HEK293 (cell line): ENCODE measurements at regions not wholly inside any gene's neighbourhood (a gene's known extent, or its start where the extent isn't known, plus 50 kb on each side); places are given as distances from the start of the nearest gene placed in this dataset.

Experiments
- CTCF ChIA-PET: fragments of 350-600 bp; formaldehyde crosslinking; extraction: SDS; loops from one replicate; lab custom pipeline; 2021; ENCODE audit warnings: antibody characterized with exemption; lab: Yijun Ruan, JAX
- POLR2A ChIA-PET: fragments of 300-600 bp; formaldehyde crosslinking; extraction: SDS; loops from one replicate; lab custom pipeline; 2020; ENCODE audit warnings: antibody characterized with exemption, inconsistent platforms; lab: Yijun Ruan, JAX
- H3K27ac ChIP-seq: fragments of 200-500 bp; sonication (Bioruptor generic); 2 replicates; pipeline ENCODE4 v1.5.1; 2014; ENCODE audit warnings: low read depth, low read length, control low read depth, inconsistent platforms; ENCODE audit errors: extremely low read depth
- H3K36me3 ChIP-seq, 2 experiments: fragments of 200-500 bp in 1 of 2; sonication (Bioruptor generic) in 1 of 2; 1 replicate in 1 of 2; 2 replicates in 1 of 2; pipeline ENCODE4 v1.5.1; 2014 to 2017; ENCODE audit warnings: inconsistent platforms in 2 of 2, low read length in 2 of 2; ENCODE audit not compliant: control insufficient read depth in 2 of 2, insufficient read depth in 1 of 2
- H3K4me1 ChIP-seq: fragments of 200-500 bp; sonication (Bioruptor generic); 2 replicates; pipeline ENCODE4 v1.5.1; 2014; ENCODE audit warnings: mild to moderate bottlenecking, low read length, inconsistent platforms; ENCODE audit not compliant: control insufficient read depth, insufficient read depth
- H3K4me3 ChIP-seq: 2 replicates; pipeline ENCODE4 v1.5.1; 2011; ENCODE audit warnings: low read depth, mild to moderate bottlenecking, control low read depth, low read length, moderate library complexity
- H3K9me3 ChIP-seq: fragments of 200-500 bp; sonication (Bioruptor generic); 2 replicates; pipeline ENCODE4 v1.5.1; 2014; ENCODE audit warnings: low read depth, low read length, inconsistent platforms; ENCODE audit not compliant: control insufficient read depth, insufficient read depth
- GLI2 ChIP-seq: fragments of 450-650 bp; formaldehyde crosslinking; IDR thresholded peaks from 2 replicates; pipeline ENCODE4; 2017; ENCODE audit warnings: missing biosample characterization, missing genetic modification characterization, low read depth, borderline replicate concordance
- KLF1 ChIP-seq: fragments of 450-650 bp; formaldehyde crosslinking; IDR thresholded peaks from 2 replicates; pipeline ENCODE4 v1.5.1; 2016; ENCODE audit warnings: missing biosample characterization, missing genetic modification characterization
- KLF8 ChIP-seq: fragments of 450-650 bp; formaldehyde crosslinking; IDR thresholded peaks from 2 replicates; pipeline ENCODE4 v1.5.1; 2016; ENCODE audit warnings: missing biosample characterization, missing genetic modification characterization
- MEIS1 ChIP-seq: sonication (generic); formaldehyde crosslinking; IDR thresholded peaks from 2 replicates; pipeline ENCODE4 v1.8.1; 2022; ENCODE audit warnings: missing genetic modification reagents, mild to moderate bottlenecking, borderline replicate concordance
- REST ChIP-seq: fragments of 450-650 bp; formaldehyde crosslinking; IDR thresholded peaks from 2 replicates; pipeline ENCODE4 v1.5.1; 2016; ENCODE audit warnings: missing biosample characterization, missing genetic modification characterization
- ZIC2 ChIP-seq: fragments of 450-650 bp; formaldehyde crosslinking; IDR thresholded peaks from 2 replicates; pipeline ENCODE4 v1.5.1; 2016; ENCODE audit warnings: missing biosample characterization, missing genetic modification characterization
- ZNF146 ChIP-seq: fragments of 450-650 bp; formaldehyde crosslinking; IDR thresholded peaks from 2 replicates; pipeline ENCODE4 v1.5.1; 2016; ENCODE audit warnings: missing biosample characterization, missing genetic modification characterization
- ZNF148 ChIP-seq: fragments of 450-650 bp; formaldehyde crosslinking; IDR thresholded peaks from 2 replicates; pipeline ENCODE4 v1.5.0; 2017; ENCODE audit warnings: missing biosample characterization, missing genetic modification characterization, borderline replicate concordance
- ZNF169 ChIP-seq: fragments of 450-650 bp; formaldehyde crosslinking; IDR thresholded peaks from 2 replicates; pipeline ENCODE4 v1.5.1; 2016; ENCODE audit warnings: missing biosample characterization, missing genetic modification characterization
- ZNF175 ChIP-seq: fragments of 450-650 bp; formaldehyde crosslinking; IDR thresholded peaks from 2 replicates; pipeline ENCODE4 v1.5.1; 2016; ENCODE audit warnings: missing biosample characterization, missing genetic modification characterization
- ZNF184 ChIP-seq: fragments of 450-650 bp; IDR thresholded peaks from 2 replicates; pipeline ENCODE4 v1.5.1; 2018; ENCODE audit warnings: missing biosample characterization, mild to moderate bottlenecking, missing genetic modification characterization
- ZNF239 ChIP-seq: fragments of 450-650 bp; formaldehyde crosslinking; IDR thresholded peaks from 2 replicates; pipeline ENCODE4 v1.5.1; 2016; ENCODE audit warnings: missing biosample characterization, missing genetic modification characterization
- ZNF24 ChIP-seq: fragments of 450-650 bp; formaldehyde crosslinking; IDR thresholded peaks from 2 replicates; pipeline ENCODE4 v1.5.1; 2016; ENCODE audit warnings: missing biosample characterization, missing genetic modification characterization
- ZNF280D ChIP-seq: fragments of 450-650 bp; formaldehyde crosslinking; IDR thresholded peaks from 2 replicates; pipeline ENCODE4 v1.5.1; 2016; ENCODE audit warnings: missing biosample characterization, missing genetic modification characterization
- ZNF311 ChIP-seq: fragments of 450-650 bp; formaldehyde crosslinking; IDR thresholded peaks from 2 replicates; pipeline ENCODE4 v1.5.1; 2017; ENCODE audit warnings: missing biosample characterization, missing genetic modification characterization, borderline replicate concordance
- ZNF488 ChIP-seq: fragments of 450-650 bp; formaldehyde crosslinking; IDR thresholded peaks from 2 replicates; pipeline ENCODE4 v1.5.1; 2016; ENCODE audit warnings: missing biosample characterization, missing genetic modification characterization
- ZNF513 ChIP-seq: fragments of 450-650 bp; IDR thresholded peaks from 2 replicates; pipeline ENCODE4 v1.5.1; 2018; ENCODE audit warnings: missing biosample characterization, missing genetic modification characterization
- ZNF621 ChIP-seq: fragments of 450-650 bp; formaldehyde crosslinking; IDR thresholded peaks from 2 replicates; pipeline ENCODE4 v1.5.1; 2017; ENCODE audit warnings: missing biosample characterization, missing genetic modification characterization
- ZNF624 ChIP-seq: fragments of 450-650 bp; formaldehyde crosslinking; IDR thresholded peaks from 2 replicates; pipeline ENCODE4 v1.5.1; 2017; ENCODE audit warnings: missing biosample characterization, missing genetic modification characterization
- ZNF660 ChIP-seq: fragments of 450-650 bp; IDR thresholded peaks from 2 replicates; pipeline ENCODE4 v1.5.1; 2018; ENCODE audit warnings: missing biosample characterization, mild to moderate bottlenecking, missing genetic modification characterization
- ZNF692 ChIP-seq: fragments of 450-650 bp; formaldehyde crosslinking; IDR thresholded peaks from 2 replicates; pipeline ENCODE4 v1.5.1; 2016; ENCODE audit warnings: missing biosample characterization, missing genetic modification characterization
- ZNF777 ChIP-seq: fragments of 450-650 bp; formaldehyde crosslinking; IDR thresholded peaks from 2 replicates; pipeline ENCODE4 v1.5.1; 2017; ENCODE audit warnings: missing biosample characterization, missing genetic modification characterization, borderline replicate concordance

- TF ChIP-seq ZNF148 (tag by site-specific recombination) (no peak), ZNF175 (tag by site-specific recombination) (no peak), ZNF660 (tag by site-specific recombination) (no peak), GLI2 (no peak), ZNF777 (tag by site-specific recombination) (no peak)
Measured at GRCh38 chr6:132971676-132972075, 157.3 kb downstream of the RPS12 start (continued).

- Histone ChIP-seq H3K27ac (no peak overlapping the region), H3K36me3 (no peaks in the 10 kb centered on the region), H3K9me3 (no peaks in the 10 kb centered on the region), H3K4me1 (peaks cover 25% of the 10 kb centered on the region), H3K4me3 (no peak overlapping the region)
- CTCF ChIA-PET = interaction anchor here (1.6 kb wide), 1 partner anchor 10 kb away, joined by 14 read pairs; no protein-coding TSS in a partner anchor
- POLR2A ChIA-PET = interaction anchor here (0.6 kb wide), 1 partner anchor 544 kb away, joined by 4 read pairs; no protein-coding TSS in a partner anchor
- TF ChIP-seq MEIS1 (CRISPR knock-in tag) (no peak), ZNF184 (no peak), ZIC2 (tag by site-specific recombination) (no peak), REST (tag by site-specific recombination) (no peak), ZNF624 (tag by site-specific recombination) (no peak), ZNF692 (tag by site-specific recombination) (no peak), ZNF311 (tag by site-specific recombination) (no peak), ZNF621 (no peak), KLF1 (no peak), KLF8 (no peak), ZNF24 (tag by site-specific recombination) (no peak), ZNF239 (tag by site-specific recombination) (no peak), ZNF488 (no peak), ZNF146 (tag by site-specific recombination) (no peak), ZNF280D (tag by site-specific recombination) (no peak), ZNF169 (tag by site-specific recombination) (no peak), ZNF513 (no peak)
Measured at GRCh38 chr6:132972254-132972653, 157.9 kb downstream of the RPS12 start.
